ENCODE measurements at regions not wholly inside any gene's neighbourhood (a gene's known extent, or its start where the extent isn't known, plus 50 kb on each side); places are given as distances from the start of the nearest gene placed in this dataset.

- Histone ChIP-seq H3K27ac (no peak overlapping the region), H3K27me3 (replicated peaks; ENCODE audit: insufficient read depth) (no peaks in the 10 kb centered on the region), H3K4me1 (ENCODE audit: insufficient read depth) (no peaks in the 10 kb centered on the region), H2AFZ (no peak overlapping the region), H3K4me3 (no peak overlapping the region), H3F3A (ENCODE audit: insufficient read depth) (no peaks in the 10 kb centered on the region), H4K20me1 (ENCODE audit: insufficient read depth) (no peaks in the 10 kb centered on the region), H3K9me2 (ENCODE audit: insufficient read depth) (no peaks in the 10 kb centered on the region), H3K9me3 (ENCODE audit: low read depth) (no peaks in the 10 kb centered on the region), H3K9ac (no peak overlapping the region), H3K36me3 (ENCODE audit: low read depth) (no peaks in the 10 kb centered on the region), H3K79me2 (ENCODE audit: insufficient read depth) (no peaks in the 10 kb centered on the region), H3K4me2 (ENCODE audit: unreplicated experiment) (no peak overlapping the region)
- in situ Hi-C loops (cut with MboI), result no loop called here
- 0% methylated on average over 1 of the region's 1 CpG for WGBS, 2 experiments (ENCODE audit: low coverage in 1 of 2, low lambda C conversion rate in 2 of 2, missing lambda C conversion rate in 2 of 2)
- no peak for TF ChIP-seq EZH2 (IDR thresholded peaks at IDR 0.05; ENCODE audit: insufficient read depth, poor library complexity, severe bottlenecking)
- no peak for TF ChIP-seq EZH2phosphoT487 (IDR thresholded peaks at IDR 0.05; ENCODE audit: insufficient read depth, low read depth)
- DNase-seq, result no peak
These were observed 569.0 kb upstream of the MCTP2 start for GRCh38 chr15:93662162-93662885.

GRCh38 chr15:93658026-93658816 lies 569.2 kb upstream of the RGMA start:
- WGBS, 2 experiments (ENCODE audit: low coverage in 1 of 2, low lambda C conversion rate in 2 of 2, missing lambda C conversion rate in 2 of 2), result 44% methylated on average over 8 of the region's 8 CpGs

GRCh38 chr15:93656041-93656440 lies 567.0 kb upstream of the RGMA start:
- no peaks in the 10 kb centered on the region for H3K9me2 ChIP-seq (ENCODE audit: insufficient read depth)
- in situ Hi-C loops (cut with MboI), result no loop called here
- WGBS, 2 experiments (ENCODE audit: low coverage in 1 of 2, low lambda C conversion rate in 2 of 2, missing lambda C conversion rate in 2 of 2), result 37 to 50% methylated on average over 2 of the region's 2 CpGs

More at GRCh38 chr15:93658026-93658816, 569.2 kb upstream of the RGMA start:
- Histone ChIP-seq H3K27me3 (replicated peaks; ENCODE audit: insufficient read depth) (no peaks in the 10 kb centered on the region), H3K9me2 (ENCODE audit: insufficient read depth) (no peaks in the 10 kb centered on the region), H3K79me2 (ENCODE audit: insufficient read depth) (no peaks in the 10 kb centered on the region), H3K27ac (no peak overlapping the region), H3K4me1 (ENCODE audit: insufficient read depth) (no peaks in the 10 kb centered on the region), H3F3A (ENCODE audit: insufficient read depth) (no peaks in the 10 kb centered on the region), H3K4me2 (ENCODE audit: unreplicated experiment) (no peak overlapping the region), H3K4me3 (no peak overlapping the region), H3K36me3 (ENCODE audit: low read depth) (no peaks in the 10 kb centered on the region), H3K9me3 (ENCODE audit: low read depth) (no peaks in the 10 kb centered on the region), H3K9ac (no peak overlapping the region), H2AFZ (no peak overlapping the region), H4K20me1 (ENCODE audit: insufficient read depth) (no peaks in the 10 kb centered on the region)
- TF ChIP-seq EZH2phosphoT487 (IDR thresholded peaks at IDR 0.05; ENCODE audit: insufficient read depth, low read depth) (no peak), EZH2 (IDR thresholded peaks at IDR 0.05; ENCODE audit: insufficient read depth, poor library complexity, severe bottlenecking) (no peak)
- in situ Hi-C loops (cut with MboI), result no loop called here
- DNase-seq, result no peak

GRCh38 chr15:93649691-93650235 lies 560.8 kb upstream of the RGMA start:
- no peak overlapping the region for H3K9ac ChIP-seq
- no peak overlapping the region for H3K27ac ChIP-seq
- H3K4me1 ChIP-seq (ENCODE audit: insufficient read depth), result no peaks in the 10 kb centered on the region
- in situ Hi-C loops (cut with MboI), result no loop called here
- no peaks in the 10 kb centered on the region for H3K9me3 ChIP-seq (ENCODE audit: low read depth)
- no peak overlapping the region for H2AFZ ChIP-seq
- no peaks in the 10 kb centered on the region for H4K20me1 ChIP-seq (ENCODE audit: insufficient read depth)
- H3K9me2 ChIP-seq (ENCODE audit: insufficient read depth), result no peaks in the 10 kb centered on the region
- no peaks in the 10 kb centered on the region for H3K36me3 ChIP-seq (ENCODE audit: low read depth)
- no peaks in the 10 kb centered on the region for H3K27me3 ChIP-seq (replicated peaks; ENCODE audit: insufficient read depth)
- H3K79me2 ChIP-seq (ENCODE audit: insufficient read depth), result no peaks in the 10 kb centered on the region
- DNase-seq, result no peak
- no peak overlapping the region for H3K4me2 ChIP-seq (ENCODE audit: unreplicated experiment)
- TF ChIP-seq EZH2 (IDR thresholded peaks at IDR 0.05; ENCODE audit: insufficient read depth, poor library complexity, severe bottlenecking), result no peak
- no peak for TF ChIP-seq EZH2phosphoT487 (IDR thresholded peaks at IDR 0.05; ENCODE audit: insufficient read depth, low read depth)
- 14 to 20% methylated on average over 6 of the region's 6 CpGs for WGBS, 2 experiments (ENCODE audit: low coverage in 1 of 2, low lambda C conversion rate in 2 of 2, missing lambda C conversion rate in 2 of 2)
- no peak overlapping the region for H3K4me3 ChIP-seq
- H3F3A ChIP-seq (ENCODE audit: insufficient read depth), result no peaks in the 10 kb centered on the region

More at GRCh38 chr15:93656041-93656440, 567.0 kb upstream of the RGMA start:
- Histone ChIP-seq H3K36me3 (ENCODE audit: low read depth) (no peaks in the 10 kb centered on the region), H3K79me2 (ENCODE audit: insufficient read depth) (no peaks in the 10 kb centered on the region), H3K9me3 (ENCODE audit: low read depth) (no peaks in the 10 kb centered on the region), H3K27ac (no peak overlapping the region), H3F3A (ENCODE audit: insufficient read depth) (no peaks in the 10 kb centered on the region), H3K4me1 (ENCODE audit: insufficient read depth) (no peaks in the 10 kb centered on the region), H3K4me3 (no peak overlapping the region), H2AFZ (no peak overlapping the region), H3K9ac (no peak overlapping the region), H4K20me1 (ENCODE audit: insufficient read depth) (no peaks in the 10 kb centered on the region), H3K27me3 (replicated peaks; ENCODE audit: insufficient read depth) (no peaks in the 10 kb centered on the region), H3K4me2 (ENCODE audit: unreplicated experiment) (no peak overlapping the region)
- TF ChIP-seq EZH2phosphoT487 (IDR thresholded peaks at IDR 0.05; ENCODE audit: insufficient read depth, low read depth), result no peak
- no peak for TF ChIP-seq EZH2 (IDR thresholded peaks at IDR 0.05; ENCODE audit: insufficient read depth, poor library complexity, severe bottlenecking)
- DNase-seq, result no peak
